ENCODE measurements at regions not wholly inside any gene's neighbourhood (a gene's known extent, or its start where the extent isn't known, plus 50 kb on each side); places are given as distances from the start of the nearest gene placed in this dataset.
"Not testable (repeated sequence)": the region's sequence is repeated elsewhere in the genome, so short reads cannot be mapped to it uniquely, and the experiment has no call there.

DNA sequence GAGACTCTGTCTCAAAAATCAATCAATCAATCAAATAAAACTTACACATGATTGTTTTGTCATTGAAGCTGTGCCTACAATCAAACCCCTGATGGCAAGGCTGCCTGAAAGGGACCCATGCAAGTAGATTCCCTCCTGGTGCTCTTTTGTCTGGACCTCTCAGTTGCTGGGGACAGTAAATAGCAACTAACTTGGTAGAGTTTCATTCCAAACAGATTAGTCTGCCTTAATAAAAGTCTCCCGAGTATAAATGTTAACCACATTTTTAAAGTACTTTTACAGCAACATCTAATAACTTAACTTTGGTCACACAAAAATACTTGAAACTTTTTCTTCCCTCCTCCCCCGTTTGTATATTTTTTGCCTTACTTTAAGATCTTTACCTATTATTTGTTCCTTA lies 105.5 kb downstream of the FEM1C start:
- ATAC-seq, result no peak

DNA sequence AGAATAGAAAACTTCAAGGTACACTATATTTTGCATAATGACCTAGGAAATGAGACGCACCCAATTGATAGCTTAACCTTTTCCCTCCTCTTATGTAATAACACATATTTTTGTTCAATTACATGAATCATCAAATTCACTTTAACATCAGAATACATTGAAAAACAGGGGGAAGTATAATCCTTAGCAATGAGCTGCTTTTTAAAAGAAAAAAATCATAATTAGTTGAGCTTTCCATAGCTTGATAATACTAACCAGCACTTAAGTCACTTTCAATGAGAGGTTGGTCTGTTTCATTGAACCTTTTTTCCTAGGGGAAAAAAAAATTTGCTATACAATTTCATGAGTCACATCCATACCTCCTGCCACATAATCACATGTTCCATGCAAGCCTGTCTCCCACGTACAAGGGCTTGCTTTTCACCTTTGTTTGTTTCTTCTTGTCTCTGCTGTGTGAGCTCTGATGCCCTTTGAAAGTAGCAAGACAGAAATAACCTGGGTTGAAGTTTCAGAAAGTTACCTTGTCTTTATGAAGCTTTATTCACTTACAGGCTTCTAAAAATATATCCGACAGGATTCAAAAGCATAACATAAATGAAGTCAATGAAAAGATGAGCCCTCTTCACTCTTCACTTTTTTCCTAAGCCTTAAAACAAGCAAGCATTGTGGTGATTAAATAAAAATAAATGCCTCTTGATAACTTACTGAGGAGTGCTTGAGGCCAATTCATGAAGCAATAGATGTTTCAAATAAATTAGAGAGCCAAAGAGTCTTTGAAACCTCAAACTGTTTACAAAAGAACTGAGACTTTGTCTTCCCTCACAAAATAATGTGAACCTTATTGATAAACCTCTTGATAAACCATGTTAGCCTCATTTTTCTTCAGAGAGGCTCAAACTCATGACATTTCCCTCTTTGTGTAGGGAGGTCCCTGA lies 108.5 kb downstream of the FEM1C start:
- no peak for ATAC-seq

More for the DNA sequence above, 105.5 kb downstream of the FEM1C start:
- DNase-seq, result no peak

DNA sequence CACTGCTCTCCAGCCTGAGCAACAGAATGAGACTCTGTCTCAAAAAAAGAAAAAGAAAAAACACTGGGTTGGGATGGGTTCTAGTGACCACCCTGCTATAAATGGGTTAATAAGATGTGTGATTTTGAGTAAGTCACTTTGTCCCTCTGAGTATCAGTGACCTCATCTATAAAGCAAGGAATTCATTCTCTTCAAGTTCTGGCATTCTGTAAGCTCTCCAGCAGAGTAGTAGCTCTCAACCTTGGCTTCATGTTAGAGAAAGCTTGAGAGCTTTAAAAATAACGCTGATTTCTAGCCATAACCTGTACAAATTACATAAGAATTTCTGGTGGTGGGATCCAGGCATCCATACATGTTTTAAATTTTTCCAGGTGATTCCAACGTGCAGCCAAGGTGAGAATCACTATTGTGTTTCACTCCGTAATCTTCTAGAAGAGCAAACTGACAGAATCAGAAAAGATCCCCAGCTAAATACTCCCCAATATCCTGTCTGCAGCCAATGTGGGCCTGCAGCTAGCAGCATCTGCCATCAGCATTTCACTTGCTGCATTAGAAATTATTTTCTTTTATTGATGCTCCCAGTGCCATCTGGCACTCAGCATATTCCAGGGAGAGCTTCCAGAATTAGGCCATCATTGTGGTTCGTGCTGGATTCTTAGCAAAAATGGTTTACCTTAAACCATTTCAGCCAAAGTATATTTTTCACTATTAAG lies 109.4 kb downstream of the FEM1C start:
- ATAC-seq (no peak), DNase-seq (no peak)

More for the DNA sequence above, 108.5 kb downstream of the FEM1C start:
- no peak for DNase-seq

DNA sequence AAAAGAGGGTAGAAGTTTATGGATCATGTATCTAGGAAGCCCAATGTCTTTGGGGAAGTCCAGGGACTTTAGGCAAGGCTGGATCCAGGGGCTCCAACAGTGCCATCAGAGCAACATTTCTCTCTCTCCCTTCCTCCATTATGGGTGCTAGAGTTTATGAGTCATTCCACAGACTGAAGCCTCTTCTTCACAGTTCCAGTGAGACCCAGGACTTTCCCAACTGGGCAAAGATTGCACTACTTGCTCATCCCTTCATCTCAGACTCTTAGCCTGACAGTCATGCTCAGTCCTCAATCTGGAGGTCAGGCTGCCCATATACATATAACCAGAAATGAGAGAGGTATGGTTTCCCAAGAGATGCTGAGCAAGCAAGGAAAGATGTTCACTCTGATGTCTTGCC lies 110.7 kb downstream of the FEM1C start:
- ATAC-seq (no peak), DNase-seq (no peak)

DNA sequence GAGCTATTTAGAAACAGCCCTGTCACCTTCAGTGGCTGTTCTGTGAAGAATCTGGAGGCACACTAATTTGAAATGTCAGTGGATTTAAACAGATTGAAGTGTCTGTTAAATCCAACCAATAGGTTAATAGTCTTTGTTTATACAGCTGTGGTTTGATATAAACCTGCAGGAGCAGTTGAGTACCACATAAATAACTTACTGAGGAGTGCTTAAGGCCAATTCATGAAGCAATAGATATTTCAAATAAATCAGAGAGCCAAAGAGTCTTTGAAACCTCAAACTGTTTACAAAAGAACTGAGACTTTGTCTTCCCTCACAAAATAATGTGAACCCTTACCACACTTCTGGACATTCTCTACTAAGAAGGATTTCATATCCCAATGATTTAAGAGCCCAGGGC lies 111.9 kb downstream of the FEM1C start:
- DNase-seq, result no peak
- no peak for ATAC-seq

DNA sequence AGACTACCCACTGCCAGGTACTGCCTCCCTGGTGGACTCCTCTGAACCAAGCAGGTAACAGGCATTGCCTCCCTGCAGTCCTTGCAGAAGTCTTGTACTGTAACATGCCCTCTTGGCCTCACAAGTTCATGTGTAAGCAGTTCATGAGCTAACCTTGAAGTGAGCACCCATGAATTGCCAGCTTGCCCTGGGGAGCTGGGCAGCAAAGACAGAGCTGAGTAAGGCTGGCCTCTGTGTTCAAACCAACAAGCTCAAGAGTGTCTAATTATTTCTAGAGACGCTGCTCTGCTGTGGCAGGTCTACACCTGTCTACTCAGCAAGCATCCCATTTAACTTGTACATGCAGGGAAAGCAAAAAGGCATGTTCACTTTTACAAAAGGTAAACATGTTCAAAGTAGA lies 113.5 kb downstream of the FEM1C start:
- ATAC-seq (no peak), DNase-seq (no peak)

DNA sequence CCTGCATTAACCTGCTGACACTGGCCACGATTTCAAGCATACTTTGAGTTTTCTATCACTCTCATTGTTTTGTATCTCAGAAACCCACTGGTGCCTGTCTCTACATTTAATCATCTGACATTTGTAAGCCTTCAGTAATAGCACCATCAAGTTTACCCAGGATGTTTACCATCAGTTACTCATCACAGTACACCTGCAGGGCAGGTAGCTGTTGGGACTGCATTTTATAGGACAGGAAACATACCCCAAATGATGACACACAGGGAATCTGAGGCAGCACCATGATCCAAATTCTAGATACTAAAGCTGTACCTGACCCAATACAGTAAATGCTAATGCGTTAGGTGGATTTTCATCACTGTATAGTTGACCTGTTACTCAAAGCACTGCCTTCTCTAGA lies 114.2 kb downstream of the FEM1C start:
- DNase-seq (no peak), ATAC-seq (no peak)

DNA sequence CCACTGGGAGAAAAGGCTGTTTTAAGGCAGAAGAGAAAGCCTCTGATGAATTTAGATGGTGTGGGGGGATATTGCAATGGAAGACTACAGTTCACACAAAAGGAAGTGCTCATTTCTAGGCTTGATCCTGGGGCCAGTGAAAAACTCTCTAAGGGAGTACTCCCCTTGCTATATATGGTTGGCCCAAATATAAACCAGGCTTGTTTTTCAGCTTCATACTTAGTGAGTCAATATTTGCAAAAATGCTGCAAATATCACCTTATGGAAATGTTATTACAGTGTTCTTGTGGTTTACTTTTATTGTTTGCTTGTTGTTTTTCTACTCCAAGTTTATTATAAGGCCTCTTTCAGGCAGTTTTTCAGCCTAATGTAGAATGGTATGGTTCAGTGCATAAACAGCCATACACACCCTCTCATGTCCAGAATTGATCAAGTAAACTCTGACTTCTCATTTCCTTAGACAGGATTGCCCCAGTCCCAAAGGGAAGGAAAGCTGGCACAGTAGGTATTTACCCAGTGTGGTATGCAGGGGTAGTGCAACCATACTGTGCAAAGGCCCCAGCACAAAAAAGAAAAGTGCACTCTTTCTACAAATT lies 115.1 kb downstream of the FEM1C start:
- no peak for ATAC-seq
- DNase-seq, result no peak

DNA sequence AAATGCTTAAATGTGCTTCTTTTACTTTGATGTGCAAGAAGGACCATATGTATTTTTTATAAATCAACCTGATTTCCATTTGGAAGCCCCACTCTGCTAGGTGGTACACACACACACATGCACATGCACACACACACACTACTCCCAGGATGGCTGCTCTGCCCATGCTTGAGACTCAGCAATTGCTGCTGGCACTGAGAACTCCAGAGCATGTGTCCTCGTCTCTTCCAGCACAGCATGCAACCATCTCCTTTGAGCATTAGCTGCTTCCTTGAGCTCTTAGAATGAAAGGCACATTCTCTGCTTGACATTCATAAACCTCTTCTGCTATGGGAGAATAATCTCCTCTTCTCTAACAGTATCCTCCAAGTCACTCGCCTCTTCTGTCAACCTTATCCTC lies 115.9 kb downstream of the FEM1C start:
- ATAC-seq (no peak), DNase-seq (no peak)

DNA sequence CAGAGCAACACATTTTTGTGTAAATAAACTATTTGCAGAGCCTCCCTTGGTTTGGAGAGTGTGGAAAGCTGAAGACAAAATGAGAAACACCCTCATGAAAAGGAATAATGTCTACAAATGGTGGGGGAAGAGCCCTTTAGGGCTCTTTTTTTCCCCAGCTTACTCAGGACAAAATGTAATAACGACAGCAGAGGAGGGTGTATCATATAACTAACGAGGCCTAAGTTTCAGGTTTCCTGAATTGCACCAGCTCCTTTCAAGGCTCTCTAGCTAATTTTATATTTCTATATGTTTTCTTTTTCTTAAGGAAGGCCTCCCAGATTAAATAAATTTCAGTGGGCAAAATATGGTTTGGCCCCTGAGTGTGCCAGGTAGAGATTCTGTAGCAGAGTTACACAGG lies 116.3 kb downstream of the FEM1C start:
- ATAC-seq (no peak), DNase-seq (no peak)

DNA sequence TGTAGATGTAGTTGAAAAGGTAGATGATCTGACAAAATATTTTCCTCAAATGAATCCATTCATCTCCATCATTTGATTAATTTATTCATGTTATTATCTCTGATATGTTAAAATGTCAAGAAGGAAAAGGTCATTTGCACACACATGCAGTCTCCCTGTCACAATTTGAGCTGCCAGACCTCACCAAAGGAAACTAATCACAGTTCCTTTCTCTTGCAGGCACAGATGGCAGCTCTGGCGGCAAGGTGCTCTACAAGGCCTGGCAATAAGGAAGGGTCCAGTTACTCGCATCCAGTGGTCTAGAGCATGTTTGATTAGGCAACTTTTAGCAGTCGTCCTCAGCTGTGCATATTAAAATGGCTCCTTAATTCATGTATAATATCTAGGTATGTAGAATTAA lies 120.1 kb downstream of the FEM1C start:
- DNase-seq (no peak), ATAC-seq (no peak)

DNA sequence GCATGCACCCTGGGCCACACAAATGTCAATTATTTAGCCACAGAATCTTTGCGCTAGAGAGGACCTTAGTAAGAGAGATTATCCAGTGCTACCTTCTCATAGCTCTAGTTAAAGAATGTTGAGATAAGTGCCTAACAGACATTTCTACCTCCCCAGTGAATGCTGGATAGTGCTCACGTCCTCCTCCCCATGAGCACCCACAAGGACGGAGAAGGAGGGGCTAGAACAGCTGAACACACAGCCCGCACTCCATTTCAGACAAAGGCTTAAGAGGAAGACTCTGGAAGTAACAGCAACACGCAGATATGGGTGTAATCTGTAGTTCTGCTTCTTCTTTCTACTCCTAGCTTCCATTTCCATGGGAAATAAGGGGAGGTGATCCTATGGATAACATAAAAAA lies 120.5 kb downstream of the FEM1C start:
- DNase-seq, result no peak
- ATAC-seq, result no peak

DNA sequence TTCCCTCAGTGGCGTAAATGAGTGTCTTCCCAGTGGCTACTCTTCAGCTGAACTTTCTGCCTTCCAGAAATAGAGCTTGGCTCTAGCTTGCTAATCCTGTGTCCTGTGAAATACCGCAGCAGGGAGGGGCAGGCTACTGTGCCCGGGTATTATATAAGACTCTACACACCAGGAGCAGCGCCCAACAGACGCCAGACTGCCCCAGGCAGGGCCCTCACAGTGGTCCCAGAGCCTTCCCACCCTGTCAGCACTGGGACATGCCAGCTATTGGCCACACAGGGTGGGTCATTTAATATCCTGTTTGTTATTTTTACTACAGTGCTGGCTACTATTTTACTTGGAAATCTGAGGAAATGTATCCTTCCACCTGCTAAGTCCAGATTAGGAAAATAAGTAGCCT lies 121.0 kb downstream of the FEM1C start:
- ATAC-seq, result no peak
- no peak for DNase-seq

DNA sequence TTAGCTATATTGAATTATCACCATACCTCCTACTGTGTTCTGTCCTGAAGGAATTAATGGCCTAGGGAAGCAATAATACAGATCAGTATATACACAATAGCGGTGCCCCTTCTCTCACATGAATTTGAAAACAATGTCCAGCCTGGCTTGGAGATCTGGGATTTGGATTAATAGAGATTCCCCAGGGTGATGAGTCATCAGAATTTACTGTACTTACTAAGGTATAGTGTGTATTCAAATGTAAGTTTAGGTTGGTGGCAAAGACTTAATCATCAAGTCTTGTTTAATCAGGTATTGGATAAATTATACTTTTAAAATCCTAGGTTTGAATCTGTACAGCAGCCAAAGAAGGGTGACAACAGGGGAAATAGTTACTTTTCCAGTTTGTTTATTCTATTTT lies 121.5 kb downstream of the FEM1C start:
- no peak for DNase-seq
- no peak for ATAC-seq

DNA sequence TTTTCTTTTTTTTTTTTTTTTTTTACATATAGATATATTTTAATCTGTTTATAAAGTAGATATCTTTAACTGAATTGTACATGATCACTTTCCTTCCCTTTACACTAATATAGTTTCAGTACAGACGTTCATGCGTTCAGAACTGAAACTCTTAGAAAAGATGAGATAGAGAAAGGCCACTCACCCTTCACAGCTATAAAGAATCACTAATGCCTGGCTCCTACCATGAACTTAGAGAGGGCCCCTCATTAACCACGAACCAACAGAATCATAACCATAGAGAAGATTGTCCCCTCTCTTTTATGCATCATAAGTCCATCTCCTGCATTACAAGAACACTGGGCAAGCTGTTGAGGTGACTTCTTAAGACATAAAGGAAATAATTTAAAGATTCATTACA lies 123.8 kb downstream of the FEM1C start:
- ATAC-seq, DNase-seq: not testable (repeated sequence)

DNA sequence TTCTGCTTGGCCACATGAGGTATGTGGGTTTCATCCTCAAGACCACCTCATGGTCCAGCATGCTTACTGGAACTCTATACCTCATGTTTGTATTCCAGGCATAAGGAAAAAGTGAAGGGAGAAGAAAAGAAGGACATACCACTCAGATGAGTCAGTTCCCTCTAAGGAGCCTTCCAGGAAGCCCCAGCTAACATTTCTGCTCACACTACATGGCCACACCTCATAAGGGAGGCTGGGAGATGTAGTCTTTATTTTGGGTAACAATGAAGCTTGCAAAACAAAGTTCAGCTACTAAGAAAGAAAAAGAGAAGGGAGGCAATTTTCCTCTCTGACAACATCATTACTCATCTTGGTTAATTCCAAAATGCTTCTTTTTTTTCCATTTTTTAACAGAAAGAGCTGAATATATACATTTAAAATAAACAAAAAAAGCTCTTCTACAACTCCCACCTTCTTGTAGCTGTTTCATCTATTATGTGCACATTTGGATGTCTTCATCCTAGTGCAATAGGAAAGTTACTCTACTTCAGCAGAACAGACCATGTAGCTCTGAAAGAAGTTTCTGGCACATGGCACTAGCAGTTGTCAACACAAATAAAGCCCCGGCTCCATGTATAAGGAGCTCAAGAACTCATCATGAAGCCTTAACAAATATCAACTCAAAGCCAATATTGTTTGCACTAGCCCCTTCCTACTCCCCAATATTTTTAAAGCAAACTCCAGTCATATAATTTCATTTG lies 123.6 kb upstream of the CCDC112 start:
- peak; percentile 55 for ATAC-seq
- DNase-seq, result no peak

DNA sequence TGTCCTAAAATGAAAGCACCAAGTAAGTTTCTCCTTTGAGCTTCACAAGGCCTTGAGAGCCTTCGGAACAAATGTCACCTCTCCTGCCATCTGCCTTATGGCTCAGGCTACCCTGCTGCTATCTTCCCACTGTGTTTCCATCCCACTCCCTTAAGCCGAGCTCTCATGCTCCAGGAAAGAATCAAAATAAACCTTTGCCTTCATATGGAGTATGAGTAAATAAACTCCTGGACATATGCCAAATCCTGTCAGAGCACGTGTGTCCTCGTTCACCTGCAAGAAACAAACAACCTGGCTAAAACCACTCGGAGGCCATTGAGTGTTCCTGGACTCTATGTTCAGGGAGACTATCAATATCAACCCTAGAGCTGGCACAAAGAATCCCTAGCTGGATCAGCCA lies 122.3 kb upstream of the CCDC112 start:
- no peak for ATAC-seq
- DNase-seq, result no peak

DNA sequence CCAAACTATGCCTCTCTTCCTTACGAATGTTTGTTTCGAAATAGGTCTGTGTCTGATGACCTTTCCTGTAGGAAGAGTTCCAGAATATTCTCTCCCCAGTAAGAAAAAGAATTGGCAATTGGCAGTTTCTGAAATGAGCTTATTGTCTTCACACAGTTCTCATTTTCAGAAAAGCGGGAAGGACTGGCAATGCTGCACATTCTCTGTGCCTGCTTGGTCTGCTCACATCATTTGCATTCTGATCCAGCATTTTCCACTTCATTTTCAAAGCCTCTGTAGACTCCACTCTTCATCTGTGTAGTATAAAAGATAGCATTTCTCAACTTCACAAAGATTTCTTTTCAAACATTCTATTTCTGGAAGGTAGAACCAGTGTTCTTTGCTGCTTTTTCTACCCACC lies 120.6 kb upstream of the CCDC112 start:
- DNase-seq (no peak), ATAC-seq (no peak)

DNA sequence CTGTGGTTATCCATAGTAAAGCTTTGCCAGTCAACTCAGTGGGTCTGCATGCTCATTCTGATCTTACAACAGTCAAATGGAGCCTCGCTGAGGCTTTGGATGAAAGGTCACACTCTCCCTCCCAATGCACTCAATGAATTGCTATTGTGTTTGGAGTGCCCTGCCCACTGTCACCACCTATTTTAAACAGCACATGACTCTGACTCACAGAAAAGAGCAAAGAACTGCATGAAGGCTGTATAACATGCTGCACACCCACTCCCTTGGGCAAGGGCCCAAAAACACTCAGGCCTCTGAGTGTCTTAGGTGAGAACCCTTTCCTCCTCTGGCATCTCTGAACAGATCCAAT lies 118.7 kb upstream of the CCDC112 start:
- DNase-seq (peak; percentile 5), ATAC-seq (peak; percentile 81)

DNA sequence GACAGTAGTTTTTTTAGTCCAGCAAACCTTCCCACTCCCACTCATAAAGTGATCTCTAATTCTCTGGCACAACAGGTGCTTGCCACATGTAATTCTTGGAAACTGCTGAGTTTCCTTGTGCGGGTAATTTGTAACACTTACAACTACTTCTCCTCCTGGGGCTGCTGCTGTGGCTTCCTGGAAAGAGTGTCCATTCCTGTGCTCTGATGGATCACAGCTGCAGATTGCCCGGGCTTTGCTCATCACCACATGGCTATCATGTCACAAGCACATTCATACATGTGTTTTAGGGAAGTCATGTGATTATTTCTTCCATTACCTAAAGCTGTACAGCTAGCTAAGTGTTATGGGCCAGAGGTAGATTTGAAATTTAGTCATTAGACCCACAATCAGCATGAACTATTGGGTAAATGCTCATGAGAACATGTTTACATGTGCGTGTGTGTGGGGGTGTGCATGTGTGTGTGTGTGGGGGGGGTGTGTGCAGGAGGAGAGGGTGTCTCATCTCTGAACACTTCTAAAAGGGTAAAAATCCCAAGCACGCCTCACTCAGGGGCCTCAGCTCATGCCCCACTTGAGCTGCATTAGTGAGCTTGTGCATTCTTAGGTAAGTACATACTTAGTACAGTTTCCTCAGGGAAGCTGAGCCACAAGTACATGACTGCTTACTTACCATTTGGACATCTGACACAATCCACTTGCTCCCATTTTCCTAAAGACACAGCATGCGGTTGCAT lies 118.1 kb upstream of the CCDC112 start:
- ATAC-seq, result peak; percentile 24
- no peak for DNase-seq

DNA sequence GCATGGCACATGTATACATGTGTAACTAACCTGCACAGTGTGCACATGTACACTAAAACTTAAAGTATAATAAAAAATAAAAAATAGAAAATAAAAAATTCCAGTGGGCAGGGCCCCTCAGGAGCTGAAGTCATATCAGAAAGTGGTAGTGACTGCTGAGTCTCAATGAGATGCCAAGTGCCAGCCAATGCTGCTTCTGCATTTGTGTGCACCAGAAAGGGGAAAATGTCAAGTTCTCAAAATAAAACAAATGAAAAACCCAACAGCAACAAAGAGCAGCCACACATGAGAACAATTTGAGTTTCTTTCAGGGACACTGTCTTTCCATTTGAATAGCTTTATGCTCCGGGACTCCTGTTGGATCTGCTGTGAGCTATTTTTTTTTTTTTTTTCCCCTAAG lies 117.2 kb upstream of the CCDC112 start:
- no peak for ATAC-seq
- no peak for DNase-seq

DNA sequence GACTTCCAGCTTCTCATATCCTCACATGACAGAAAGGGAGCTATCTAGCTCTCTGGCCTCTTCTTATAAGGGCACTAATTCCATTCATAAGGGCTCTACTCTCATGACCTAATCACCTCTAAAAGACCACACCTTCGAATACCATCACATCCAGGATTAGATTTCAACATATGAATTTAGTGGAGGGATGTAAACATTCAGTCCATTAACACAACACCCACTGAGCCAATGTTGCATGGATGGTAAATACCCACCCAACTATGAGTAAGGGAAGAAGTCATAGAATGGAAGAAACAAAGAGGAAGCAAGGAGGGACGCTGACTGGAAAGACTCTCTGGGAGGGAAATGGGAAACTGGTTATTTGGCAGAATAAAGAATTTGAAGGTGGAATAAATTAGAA lies 112.6 kb upstream of the CCDC112 start:
- DNase-seq, result no peak
- ATAC-seq, result no peak

Measured in stimulated activated naive CD8-positive, alpha-beta T cell treated with anti-CD3 and anti-CD28 coated beads, Interleukin-15, Interleukin-2, amounts not matched to agents 100 U/mL and 50 U/mL, for 24 hours (primary cell).